Uterus (tissue), 3 donors: ENCODE measurements at regions not wholly inside any gene's neighbourhood (a gene's known extent, or its start where the extent isn't known, plus 50 kb on each side); places are given as distances from the start of the nearest gene placed in this dataset.

Experiments used
- DNase-seq, 2 donors: peaks; one replicate each; pipeline ENCODE4 v3.0.0-alpha.2; 2019 to 2020
- H3K27ac ChIP-seq, 2 donors: fragments of 200-600 bp; sonication (generic); 1 replicate in 1 of 2; 2 replicates in 1 of 2; pipeline ENCODE4 v1.5.1; 2016 to 2018
- H3K27me3 ChIP-seq, 2 donors: fragments of 200-600 bp; sonication (generic); one replicate each; pipeline ENCODE4 v1.5.1; 2018 to 2019; ENCODE audit warnings: control low read depth in 1 of 2
- H3K36me3 ChIP-seq, 2 donors: fragments of 200-600 bp; sonication (generic); one replicate each; pipeline ENCODE4 v1.5.1; 2019; ENCODE audit warnings: control low read depth in 1 of 2
- H3K4me1 ChIP-seq, 2 donors: fragments of 200-600 bp; sonication (generic); one replicate each; pipeline ENCODE4 v1.5.1; 2018 to 2019; ENCODE audit warnings: control low read depth in 1 of 2
- H3K4me3 ChIP-seq, 2 donors: fragments of 200-600 bp; sonication (generic); 1 replicate in 1 of 2; 2 replicates in 1 of 2; pipeline ENCODE4 v1.5.1; 2018 to 2019; ENCODE audit warnings: mild to moderate bottlenecking in 1 of 2
- H3K9me3 ChIP-seq, 2 donors: fragments of 200-600 bp; sonication (generic); one replicate each; pipeline ENCODE4 v1.5.1; 2019; ENCODE audit warnings: control low read depth in 1 of 2
- POLR2A ChIP-seq, 2 donors: fragments of 450-650 bp; IDR thresholded peaks; one replicate each; pipeline ENCODE4 v1.6.1; 2016; ENCODE audit warnings: antibody characterized with exemption in 2 of 2, mild to moderate bottlenecking in 1 of 2, moderate library complexity in 1 of 2
- intact Hi-C: fragments of 100-400 bp; cut with DNase I; formaldehyde crosslinking; loops from one replicate; pipeline ENCODE4 v1.15.1; 2023; ENCODE audit warnings: low total_unique reads
- TF ChIP-seq, protein P1 (sequence below), 4 experiments: fragments of 200-600 bp in 2 of 4; fragments of 450-650 bp in 2 of 4; sonication (generic) in 2 of 4; IDR thresholded peaks; one replicate each; pipeline ENCODE4 v1.5.1; 2016 to 2019; ENCODE audit warnings: antibody characterized with exemption in 4 of 4, mild to moderate bottlenecking in 2 of 4, moderate library complexity in 1 of 4
- donor health status: DM: yes; HTN: yes; CAD: no.

GRCh38 chr7:42834676-42835075 lies 77.2 kb downstream of the C7orf25 start:
- Histone ChIP-seq H3K36me3 (no peaks in the 10 kb centered on the region), H3K27ac (no peak overlapping the region), H3K9me3 (no peaks in the 10 kb centered on the region), H3K4me1 (peaks cover 0 to 9% of the 10 kb centered on the region in 2 donors), H3K27me3 (no peaks in the 10 kb centered on the region), H3K4me3 (no peak overlapping the region)
- no peak for DNase-seq
- TF ChIP-seq POLR2A (IDR thresholded peaks at IDR 0.05) = no peak
- TF ChIP-seq, protein P1, sequence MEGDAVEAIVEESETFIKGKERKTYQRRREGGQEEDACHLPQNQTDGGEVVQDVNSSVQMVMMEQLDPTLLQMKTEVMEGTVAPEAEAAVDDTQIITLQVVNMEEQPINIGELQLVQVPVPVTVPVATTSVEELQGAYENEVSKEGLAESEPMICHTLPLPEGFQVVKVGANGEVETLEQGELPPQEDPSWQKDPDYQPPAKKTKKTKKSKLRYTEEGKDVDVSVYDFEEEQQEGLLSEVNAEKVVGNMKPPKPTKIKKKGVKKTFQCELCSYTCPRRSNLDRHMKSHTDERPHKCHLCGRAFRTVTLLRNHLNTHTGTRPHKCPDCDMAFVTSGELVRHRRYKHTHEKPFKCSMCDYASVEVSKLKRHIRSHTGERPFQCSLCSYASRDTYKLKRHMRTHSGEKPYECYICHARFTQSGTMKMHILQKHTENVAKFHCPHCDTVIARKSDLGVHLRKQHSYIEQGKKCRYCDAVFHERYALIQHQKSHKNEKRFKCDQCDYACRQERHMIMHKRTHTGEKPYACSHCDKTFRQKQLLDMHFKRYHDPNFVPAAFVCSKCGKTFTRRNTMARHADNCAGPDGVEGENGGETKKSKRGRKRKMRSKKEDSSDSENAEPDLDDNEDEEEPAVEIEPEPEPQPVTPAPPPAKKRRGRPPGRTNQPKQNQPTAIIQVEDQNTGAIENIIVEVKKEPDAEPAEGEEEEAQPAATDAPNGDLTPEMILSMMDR (IDR thresholded peaks at IDR 0.05) = no peak
- intact Hi-C loops = loop anchor here (10.0 kb wide), 1 partner anchor 890 kb away; no protein-coding TSS in a partner anchor

- H3K4me1 ChIP-seq = peaks cover 0 to 9% of the 10 kb centered on the region in 2 donors
- DNase-seq = no peak
- no peaks in the 10 kb centered on the region for H3K36me3 ChIP-seq
- no peak overlapping the region for H3K4me3 ChIP-seq
- no peak for TF ChIP-seq POLR2A (IDR thresholded peaks at IDR 0.05)
- TF ChIP-seq, protein P1 (IDR thresholded peaks at IDR 0.05) = no peak
- no peaks in the 10 kb centered on the region for H3K9me3 ChIP-seq
- peak overlapping the region; percentile 58 to 68 for H3K27ac ChIP-seq
- H3K27me3 ChIP-seq = no peaks in the 10 kb centered on the region
- intact Hi-C loops = loop anchor here (10.0 kb wide), 1 partner anchor 889 kb away; no protein-coding TSS in a partner anchor
Measured at GRCh38 chr7:42833411-42833810, 78.5 kb downstream of the C7orf25 start.

DNA sequence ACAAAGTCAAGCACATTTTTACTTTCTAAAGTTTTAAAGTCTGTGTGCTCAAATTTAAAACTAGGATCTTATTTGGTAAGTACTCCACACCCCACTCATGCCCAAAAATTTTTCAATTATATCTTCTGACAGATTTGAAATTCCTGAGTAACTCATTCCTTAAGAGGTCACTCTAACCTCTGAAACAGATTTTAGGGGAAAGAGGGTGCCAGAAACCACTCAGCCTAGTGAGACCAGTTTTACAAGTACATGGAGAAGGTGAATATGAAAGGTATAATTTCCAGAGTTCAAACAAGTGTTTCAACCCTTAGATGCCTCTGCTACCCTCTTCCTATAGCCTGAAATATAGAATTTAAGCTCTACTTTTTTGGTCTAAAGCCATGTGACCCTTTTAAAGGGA lies 79.2 kb downstream of the C7orf25 start:
- intact Hi-C loops = loop anchor here (10.0 kb wide), 1 partner anchor 888 kb away; no protein-coding TSS in a partner anchor
- H3K4me1 ChIP-seq = peaks cover 0 to 9% of the 10 kb centered on the region in 2 donors
- no peaks in the 10 kb centered on the region for H3K36me3 ChIP-seq
- no peak overlapping the region for H3K4me3 ChIP-seq
- peak overlapping the region; percentile 58 to 68 for H3K27ac ChIP-seq
- no peaks in the 10 kb centered on the region for H3K27me3 ChIP-seq
- no peaks in the 10 kb centered on the region for H3K9me3 ChIP-seq
- DNase-seq = no peak
- TF ChIP-seq, protein P1 (IDR thresholded peaks at IDR 0.05) = no peak

DNA sequence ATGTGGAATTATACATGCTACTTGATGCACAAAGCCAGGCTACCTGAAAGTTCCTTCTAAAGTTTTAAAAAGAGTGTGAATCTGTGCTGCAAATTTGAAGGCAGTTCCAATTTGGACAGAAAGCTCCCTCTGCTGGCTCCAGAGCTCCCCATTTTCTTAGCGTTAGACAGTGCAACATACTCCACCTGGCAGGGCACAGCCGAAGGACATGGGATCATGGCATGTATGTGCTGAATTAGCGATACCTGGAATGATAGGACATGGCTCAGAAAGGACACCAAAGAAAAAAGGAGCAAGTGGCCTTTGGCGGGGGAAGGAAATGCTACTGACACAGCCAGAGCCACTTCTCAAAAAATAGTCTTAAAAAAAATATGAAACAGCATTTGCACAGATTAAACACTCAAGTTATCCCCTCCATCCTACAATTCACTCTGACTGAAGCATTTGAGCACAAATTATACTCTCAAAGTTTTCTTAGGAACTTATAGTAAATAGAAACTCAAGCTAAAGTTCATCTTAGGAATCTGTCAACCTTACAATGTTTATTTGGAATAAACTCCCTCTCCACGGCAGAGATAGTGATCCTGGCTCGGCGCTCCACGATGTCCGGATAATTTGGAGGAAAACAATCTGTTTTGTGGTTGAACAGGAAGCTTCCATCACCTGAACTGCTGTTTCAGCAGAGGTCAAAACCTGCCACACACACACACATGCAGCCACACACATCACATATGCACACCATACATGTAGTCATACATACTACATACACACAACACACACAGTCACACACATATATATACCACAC lies 80.0 kb downstream of the C7orf25 start:
- no peaks in the 10 kb centered on the region for H3K9me3 ChIP-seq
- peak; percentile 55 to 57 for DNase-seq
- no peaks in the 10 kb centered on the region for H3K27me3 ChIP-seq
- peak overlapping the region; percentile 62 to 68 for H3K27ac ChIP-seq
- TF ChIP-seq, protein P1 (IDR thresholded peaks at IDR 0.05) = peak; percentile 64 to 85 (median 71)
- no peak for TF ChIP-seq POLR2A (IDR thresholded peaks at IDR 0.05)
- peak overlapping the region in 1 of 2 donors; percentile 2 for H3K4me3 ChIP-seq
- intact Hi-C loops = loop anchor here (10.0 kb wide), 1 partner anchor 887 kb away; no protein-coding TSS in a partner anchor
- peaks cover 0 to 9% of the 10 kb centered on the region in 2 donors for H3K4me1 ChIP-seq
- H3K36me3 ChIP-seq = no peaks in the 10 kb centered on the region
